ENCODE measurements at regions not wholly inside any gene's neighbourhood (a gene's known extent, or its start where the extent isn't known, plus 50 kb on each side); places are given as distances from the start of the nearest gene placed in this dataset.
"Not testable (repeated sequence)": the region's sequence is repeated elsewhere in the genome, so short reads cannot be mapped to it uniquely, and the experiment has no call there.

- no peak for DNase-seq (ENCODE audit: low read depth)
- TF ChIP-seq CTCF (conservative IDR thresholded peaks at IDR 0.05; ENCODE audit: low read depth, low read length) = no peak
Observed at GRCh38 chr14:27320261-27320660, 722.4 kb upstream of the NOVA1 start.

GRCh38 chr14:27327095-27327494 is 729.3 kb upstream of the NOVA1 start:
- DNase-seq (ENCODE audit: low read depth) = no peak
- TF ChIP-seq CTCF (conservative IDR thresholded peaks at IDR 0.05; ENCODE audit: low read depth, low read length) = no peak
- no peak overlapping the region for H3K4me3 ChIP-seq (ENCODE audit: low read length)

More at GRCh38 chr14:27320261-27320660, 722.4 kb upstream of the NOVA1 start:
- no peak overlapping the region for H3K4me3 ChIP-seq (ENCODE audit: low read length)

- no peak overlapping the region for H3K4me3 ChIP-seq (ENCODE audit: low read length)
- no peak for TF ChIP-seq CTCF (conservative IDR thresholded peaks at IDR 0.05; ENCODE audit: low read depth, low read length)
Observed at GRCh38 chr14:27338012-27338411, 740.2 kb upstream of the NOVA1 start.

GRCh38 chr14:27363036-27363435 is 765.2 kb upstream of the NOVA1 start:
- not testable (repeated sequence) for DNase-seq (ENCODE audit: low read depth); H3K4me3 ChIP-seq (ENCODE audit: low read length)

More at GRCh38 chr14:27338012-27338411, 740.2 kb upstream of the NOVA1 start:
- DNase-seq (ENCODE audit: low read depth) = no peak

GRCh38 chr14:27366596-27366995 is 768.8 kb upstream of the NOVA1 start:
- DNase-seq (ENCODE audit: low read depth) = no peak
- H3K4me3 ChIP-seq (ENCODE audit: low read length) = no peak overlapping the region
- TF ChIP-seq CTCF (conservative IDR thresholded peaks at IDR 0.05; ENCODE audit: low read depth, low read length) = no peak

- TF ChIP-seq CTCF (conservative IDR thresholded peaks at IDR 0.05; ENCODE audit: low read depth, low read length) = no peak
- no peak for DNase-seq (ENCODE audit: low read depth)
Observed at GRCh38 chr14:27367345-27367744, 769.5 kb upstream of the NOVA1 start.

GRCh38 chr14:27370074-27370473 is 772.2 kb upstream of the NOVA1 start:
- no peak overlapping the region for H3K4me3 ChIP-seq (ENCODE audit: low read length)
- DNase-seq (ENCODE audit: low read depth) = no peak
- no peak for TF ChIP-seq CTCF (conservative IDR thresholded peaks at IDR 0.05; ENCODE audit: low read depth, low read length)

More at GRCh38 chr14:27367345-27367744, 769.5 kb upstream of the NOVA1 start:
- no peak overlapping the region for H3K4me3 ChIP-seq (ENCODE audit: low read length)

- no peak overlapping the region for H3K4me3 ChIP-seq (ENCODE audit: low read length)
- no peak for TF ChIP-seq CTCF (conservative IDR thresholded peaks at IDR 0.05; ENCODE audit: low read depth, low read length)
- no peak for DNase-seq (ENCODE audit: low read depth)
Observed at GRCh38 chr14:27370775-27371174, 772.9 kb upstream of the NOVA1 start.
